Left lung (tissue), 4 donors: ENCODE measurements at regions not wholly inside any gene's neighbourhood (a gene's known extent, or its start where the extent isn't known, plus 50 kb on each side); places are given as distances from the start of the nearest gene placed in this dataset.

Experiments used
- ATAC-seq: fragments of 200-7000 bp; cut with Tn5 transposase; one replicate; pipeline ENCODE4 v1.9.1; 2020; ENCODE audit warnings: moderate library complexity
- DNase-seq, 4 donors: peaks; one replicate each; pipeline ENCODE4 v3.0.0-alpha.2; 2013 to 2020
- H3K27ac ChIP-seq, 2 donors: fragments of 200-600 bp; sonication (generic) in 1 of 2; one replicate each; pipeline versions ENCODE4 v1.5.0 to v1.8.0; 2020 to 2021
- H3K27me3 ChIP-seq, 2 donors: fragments of 200-600 bp; sonication (generic) in 1 of 2; one replicate each; pipeline versions ENCODE4 v1.5.0 to v1.8.0; 2020 to 2021
- H3K36me3 ChIP-seq, 2 donors: fragments of 200-600 bp; sonication (generic) in 1 of 2; one replicate each; pipeline versions ENCODE4 v1.5.0 to v1.8.0; 2020 to 2021
- H3K4me1 ChIP-seq, 2 donors: fragments of 200-600 bp; one replicate each; pipeline ENCODE4 v1.8.0; 2021
- H3K4me3 ChIP-seq, 2 donors: fragments of 200-600 bp; sonication (generic) in 1 of 2; one replicate each; pipeline versions ENCODE4 v1.5.0 to v1.8.0; 2020 to 2021; ENCODE audit warnings: mild to moderate bottlenecking in 1 of 2
- H3K9me3 ChIP-seq, 2 donors: fragments of 200-600 bp; sonication (generic) in 1 of 2; one replicate each; pipeline versions ENCODE4 v1.5.0 to v1.8.0; 2020 to 2021
- intact Hi-C, 2 donors: fragments of 100-400 bp; cut with DNase I; formaldehyde crosslinking; loops; one replicate each; pipeline versions ENCODE4 v1.11.2 to v1.14.2; 2022
- TF ChIP-seq, protein P1 (sequence below), 2 donors: fragments of 200-600 bp; sonication (generic) in 1 of 2; IDR thresholded peaks; one replicate each; pipeline versions ENCODE4 v1.5.0 to v1.8.0; 2021; ENCODE audit warnings: antibody characterized with exemption in 2 of 2
- donor health status: DM: no; HTN: yes; CAD: no.
- donor health status: DM: no; HTN: no; CAD: no.

DNA sequence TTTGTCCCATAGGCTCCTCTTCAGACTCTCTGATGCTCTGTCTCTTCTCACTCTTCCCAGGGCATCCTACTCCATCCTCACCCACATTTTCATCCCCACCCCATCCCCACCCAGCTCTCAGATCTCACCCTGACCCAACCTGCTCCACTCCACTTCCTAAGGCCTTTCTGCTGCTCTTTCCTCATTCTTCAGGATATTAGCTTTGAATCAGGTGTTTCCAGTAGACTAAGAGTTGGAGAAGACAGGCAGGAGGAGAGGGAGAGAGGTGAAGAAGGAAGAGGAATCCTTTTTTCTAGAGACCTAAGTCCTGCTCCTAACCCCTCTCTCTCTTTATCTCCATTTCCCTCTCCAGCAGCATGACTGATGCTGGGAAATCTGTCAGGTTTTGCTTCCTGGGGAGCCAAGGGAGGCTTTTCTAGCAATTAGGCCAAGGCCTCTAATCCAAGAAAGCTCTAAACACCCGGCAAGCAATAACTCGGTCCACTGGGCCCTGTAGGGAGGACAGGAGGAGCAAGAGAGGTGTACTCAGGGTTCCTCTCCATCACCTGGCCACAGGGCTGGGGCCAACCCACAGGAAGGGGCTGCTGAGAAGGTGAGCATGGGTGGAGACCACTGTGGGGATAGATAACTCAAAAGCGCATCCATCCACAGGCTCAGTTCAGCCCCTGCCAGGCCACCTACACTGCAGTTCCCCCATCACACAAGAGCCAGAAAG is 133.3 kb downstream of the TMEM132E start:
- H3K27ac ChIP-seq: no peak overlapping the region
- no peaks in the 10 kb centered on the region for H3K36me3 ChIP-seq
- no peaks in the 10 kb centered on the region for H3K9me3 ChIP-seq
- H3K4me1 ChIP-seq: no peaks in the 10 kb centered on the region
- H3K4me3 ChIP-seq: no peak overlapping the region
- ATAC-seq: no peak
- TF ChIP-seq, protein P1, sequence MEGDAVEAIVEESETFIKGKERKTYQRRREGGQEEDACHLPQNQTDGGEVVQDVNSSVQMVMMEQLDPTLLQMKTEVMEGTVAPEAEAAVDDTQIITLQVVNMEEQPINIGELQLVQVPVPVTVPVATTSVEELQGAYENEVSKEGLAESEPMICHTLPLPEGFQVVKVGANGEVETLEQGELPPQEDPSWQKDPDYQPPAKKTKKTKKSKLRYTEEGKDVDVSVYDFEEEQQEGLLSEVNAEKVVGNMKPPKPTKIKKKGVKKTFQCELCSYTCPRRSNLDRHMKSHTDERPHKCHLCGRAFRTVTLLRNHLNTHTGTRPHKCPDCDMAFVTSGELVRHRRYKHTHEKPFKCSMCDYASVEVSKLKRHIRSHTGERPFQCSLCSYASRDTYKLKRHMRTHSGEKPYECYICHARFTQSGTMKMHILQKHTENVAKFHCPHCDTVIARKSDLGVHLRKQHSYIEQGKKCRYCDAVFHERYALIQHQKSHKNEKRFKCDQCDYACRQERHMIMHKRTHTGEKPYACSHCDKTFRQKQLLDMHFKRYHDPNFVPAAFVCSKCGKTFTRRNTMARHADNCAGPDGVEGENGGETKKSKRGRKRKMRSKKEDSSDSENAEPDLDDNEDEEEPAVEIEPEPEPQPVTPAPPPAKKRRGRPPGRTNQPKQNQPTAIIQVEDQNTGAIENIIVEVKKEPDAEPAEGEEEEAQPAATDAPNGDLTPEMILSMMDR (IDR thresholded peaks at IDR 0.05): no peak
- peaks cover 0 to 44% of the 10 kb centered on the region in 2 donors for H3K27me3 ChIP-seq
- intact Hi-C loops: no loop called here
- DNase-seq: no peak

GRCh38 chr17:34711646-34712045 is 132.3 kb downstream of the TMEM132E start:
- no peak overlapping the region for H3K4me3 ChIP-seq
- TF ChIP-seq, protein P1 (IDR thresholded peaks at IDR 0.05): no peak
- ATAC-seq (no peak), DNase-seq (no peak)
- intact Hi-C loops: no loop called here
- peaks cover 0 to 44% of the 10 kb centered on the region in 2 donors for H3K27me3 ChIP-seq
- H3K4me1 ChIP-seq: no peaks in the 10 kb centered on the region
- H3K9me3 ChIP-seq: no peaks in the 10 kb centered on the region
- no peaks in the 10 kb centered on the region for H3K36me3 ChIP-seq
- H3K27ac ChIP-seq: no peak overlapping the region

DNA sequence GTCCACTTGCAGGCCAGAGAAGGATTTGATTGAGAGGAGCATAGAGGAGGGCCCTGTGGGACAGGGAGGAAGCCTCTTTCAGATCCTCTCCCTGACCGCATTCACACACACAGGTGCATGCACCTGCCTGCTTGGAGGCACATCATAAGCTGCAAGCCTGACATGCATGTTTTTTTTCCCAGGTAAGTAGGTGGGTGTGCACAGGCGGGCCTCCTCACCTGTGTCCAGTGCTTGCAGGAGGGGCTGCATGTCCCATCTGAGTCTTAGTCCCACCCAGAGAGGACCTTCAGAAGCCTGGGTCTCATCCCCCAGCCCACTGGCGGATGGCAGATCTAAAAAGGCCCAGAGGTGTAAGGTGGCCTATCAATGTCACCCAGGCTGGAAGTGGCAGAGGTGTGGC is 130.8 kb downstream of the TMEM132E start:
- H3K4me3 ChIP-seq: no peak overlapping the region
- ATAC-seq: no peak
- no peaks in the 10 kb centered on the region for H3K9me3 ChIP-seq
- TF ChIP-seq, protein P1 (IDR thresholded peaks at IDR 0.05): no peak
- DNase-seq: no peak
- no peaks in the 10 kb centered on the region for H3K4me1 ChIP-seq
- H3K27ac ChIP-seq: no peak overlapping the region
- no peaks in the 10 kb centered on the region for H3K36me3 ChIP-seq
- intact Hi-C loops: no loop called here
- H3K27me3 ChIP-seq: peaks cover 0 to 39% of the 10 kb centered on the region in 2 donors

- TF ChIP-seq, protein P1 (IDR thresholded peaks at IDR 0.05): no peak
- ATAC-seq: no peak
These were observed 129.9 kb downstream of the TMEM132E start for GRCh38 chr17:34709158-34709754.

GRCh38 chr17:34706029-34706428 is 126.6 kb downstream of the TMEM132E start:
- no peaks in the 10 kb centered on the region for H3K4me1 ChIP-seq
- peak in 2 of 4 donors; percentile 22 to 39 for DNase-seq
- intact Hi-C loops: no loop called here
- no peaks in the 10 kb centered on the region for H3K36me3 ChIP-seq
- TF ChIP-seq, protein P1 (IDR thresholded peaks at IDR 0.05): no peak
- no peak overlapping the region for H3K27ac ChIP-seq
- H3K9me3 ChIP-seq: no peaks in the 10 kb centered on the region
- H3K27me3 ChIP-seq: peaks cover 0 to 28% of the 10 kb centered on the region in 2 donors
- ATAC-seq: no peak
- H3K4me3 ChIP-seq: no peak overlapping the region

More at GRCh38 chr17:34709158-34709754, 129.9 kb downstream of the TMEM132E start:
- Histone ChIP-seq H3K36me3 (no peaks in the 10 kb centered on the region), H3K4me3 (no peak overlapping the region), H3K27ac (no peak overlapping the region), H3K27me3 (peaks cover 0 to 37% of the 10 kb centered on the region in 2 donors), H3K4me1 (no peaks in the 10 kb centered on the region), H3K9me3 (no peaks in the 10 kb centered on the region)
- intact Hi-C loops: no loop called here
- DNase-seq: no peak
